ENCODE measurements at regions not wholly inside any gene's neighbourhood (a gene's known extent, or its start where the extent isn't known, plus 50 kb on each side); places are given as distances from the start of the nearest gene placed in this dataset.

- ChIA-PET CTCF (no interaction called here), POLR2A (no interaction called here)
- Histone ChIP-seq H3K4me1 (ENCODE audit: control extremely low read depth in 1 of 4, control insufficient read depth in 4 of 4, insufficient read depth in 4 of 4, low read length in 3 of 4) (no peaks in the 10 kb centered on the region), H3K9me3 (ENCODE audit: control extremely low read depth in 1 of 5, control insufficient read depth in 4 of 5, insufficient read depth in 2 of 5, low read depth in 1 of 5, low read length in 4 of 5) (no peaks in the 10 kb centered on the region), H3K36me3 (ENCODE audit: control insufficient read depth in 4 of 4, insufficient read depth in 4 of 4, low read length in 3 of 4) (no peaks in the 10 kb centered on the region), H3K27me3 (replicated peaks in 2 of 5; ENCODE audit: control insufficient read depth in 4 of 5, insufficient read depth in 5 of 5, low read length in 4 of 5) (no peaks in the 10 kb centered on the region), H3K4me3 (ENCODE audit: control insufficient read depth in 1 of 7, extremely low read depth in 1 of 7, insufficient read depth in 4 of 7, low read depth in 2 of 7, low read length in 6 of 7) (no peak overlapping the region), H3K27ac (ENCODE audit: insufficient read depth in 1 of 2, low read depth in 1 of 2, low read length in 2 of 2, poor library complexity in 1 of 2, severe bottlenecking in 2 of 2) (no peak overlapping the region)
- DNase-seq: no peak
- 100% methylated on average over 2 of the region's 3 CpGs for WGBS (ENCODE audit: insufficient coverage)
Observed at GRCh38 chr9:104276709-104277245, 182.7 kb downstream of the SMC2 start.

- no peaks in the 10 kb centered on the region for H3K4me1 ChIP-seq (ENCODE audit: control extremely low read depth in 1 of 4, control insufficient read depth in 4 of 4, insufficient read depth in 4 of 4, low read length in 3 of 4)
- no peak overlapping the region for H3K4me3 ChIP-seq (ENCODE audit: control insufficient read depth in 1 of 7, extremely low read depth in 1 of 7, insufficient read depth in 4 of 7, low read depth in 2 of 7, low read length in 6 of 7)
- no peak overlapping the region for H3K27ac ChIP-seq (ENCODE audit: insufficient read depth in 1 of 2, low read depth in 1 of 2, low read length in 2 of 2, poor library complexity in 1 of 2, severe bottlenecking in 2 of 2)
- 100% methylated on average over 1 of the region's 2 CpGs for WGBS (ENCODE audit: insufficient coverage)
- no peaks in the 10 kb centered on the region for H3K27me3 ChIP-seq (replicated peaks in 2 of 5; ENCODE audit: control insufficient read depth in 4 of 5, insufficient read depth in 5 of 5, low read length in 4 of 5)
- H3K36me3 ChIP-seq (ENCODE audit: control insufficient read depth in 4 of 4, insufficient read depth in 4 of 4, low read length in 3 of 4): no peaks in the 10 kb centered on the region
- DNase-seq: no peak
- H3K9me3 ChIP-seq (ENCODE audit: control extremely low read depth in 1 of 5, control insufficient read depth in 4 of 5, insufficient read depth in 2 of 5, low read depth in 1 of 5, low read length in 4 of 5): no peaks in the 10 kb centered on the region
- POLR2A ChIA-PET: no interaction called here
- CTCF ChIA-PET: no interaction called here
Observed at GRCh38 chr9:104278929-104279496, 184.9 kb downstream of the SMC2 start.

GRCh38 chr9:104279535-104280177, 185.5 kb downstream of the SMC2 start:
- DNase-seq: no peak
- Histone ChIP-seq H3K9me3 (ENCODE audit: control extremely low read depth in 1 of 5, control insufficient read depth in 4 of 5, insufficient read depth in 2 of 5, low read depth in 1 of 5, low read length in 4 of 5) (no peaks in the 10 kb centered on the region), H3K4me1 (ENCODE audit: control extremely low read depth in 1 of 4, control insufficient read depth in 4 of 4, insufficient read depth in 4 of 4, low read length in 3 of 4) (no peaks in the 10 kb centered on the region), H3K36me3 (ENCODE audit: control insufficient read depth in 4 of 4, insufficient read depth in 4 of 4, low read length in 3 of 4) (no peaks in the 10 kb centered on the region), H3K27me3 (replicated peaks in 2 of 5; ENCODE audit: control insufficient read depth in 4 of 5, insufficient read depth in 5 of 5, low read length in 4 of 5) (no peaks in the 10 kb centered on the region), H3K4me3 (ENCODE audit: control insufficient read depth in 1 of 7, extremely low read depth in 1 of 7, insufficient read depth in 4 of 7, low read depth in 2 of 7, low read length in 6 of 7) (no peak overlapping the region), H3K27ac (ENCODE audit: insufficient read depth in 1 of 2, low read depth in 1 of 2, low read length in 2 of 2, poor library complexity in 1 of 2, severe bottlenecking in 2 of 2) (no peak overlapping the region)
- POLR2A ChIA-PET: no interaction called here
- 80% methylated on average over 1 of the region's 2 CpGs for WGBS (ENCODE audit: insufficient coverage)
- CTCF ChIA-PET: no interaction called here

- Histone ChIP-seq H3K4me1 (ENCODE audit: control extremely low read depth in 1 of 4, control insufficient read depth in 4 of 4, insufficient read depth in 4 of 4, low read length in 3 of 4) (no peaks in the 10 kb centered on the region), H3K27me3 (replicated peaks in 2 of 5; ENCODE audit: control insufficient read depth in 4 of 5, insufficient read depth in 5 of 5, low read length in 4 of 5) (no peaks in the 10 kb centered on the region), H3K4me3 (ENCODE audit: control insufficient read depth in 1 of 7, extremely low read depth in 1 of 7, insufficient read depth in 4 of 7, low read depth in 2 of 7, low read length in 6 of 7) (no peak overlapping the region), H3K36me3 (ENCODE audit: control insufficient read depth in 4 of 4, insufficient read depth in 4 of 4, low read length in 3 of 4) (no peaks in the 10 kb centered on the region), H3K9me3 (ENCODE audit: control extremely low read depth in 1 of 5, control insufficient read depth in 4 of 5, insufficient read depth in 2 of 5, low read depth in 1 of 5, low read length in 4 of 5) (no peaks in the 10 kb centered on the region), H3K27ac (ENCODE audit: insufficient read depth in 1 of 2, low read depth in 1 of 2, low read length in 2 of 2, poor library complexity in 1 of 2, severe bottlenecking in 2 of 2) (no peak overlapping the region)
- ChIA-PET CTCF (no interaction called here), POLR2A (no interaction called here)
- no peak for DNase-seq
- WGBS (ENCODE audit: insufficient coverage): 100% methylated on average over 2 of the region's 3 CpGs
Observed at GRCh38 chr9:104280178-104280560, 186.1 kb downstream of the SMC2 start.

GRCh38 chr9:104280711-104281110, 186.6 kb downstream of the SMC2 start:
- no peak overlapping the region for H3K27ac ChIP-seq (ENCODE audit: insufficient read depth in 1 of 2, low read depth in 1 of 2, low read length in 2 of 2, poor library complexity in 1 of 2, severe bottlenecking in 2 of 2)
- CTCF ChIA-PET: no interaction called here
- H3K4me1 ChIP-seq (ENCODE audit: control extremely low read depth in 1 of 4, control insufficient read depth in 4 of 4, insufficient read depth in 4 of 4, low read length in 3 of 4): no peaks in the 10 kb centered on the region
- no peak for DNase-seq
- H3K4me3 ChIP-seq (ENCODE audit: control insufficient read depth in 1 of 7, extremely low read depth in 1 of 7, insufficient read depth in 4 of 7, low read depth in 2 of 7, low read length in 6 of 7): no peak overlapping the region
- H3K36me3 ChIP-seq (ENCODE audit: control insufficient read depth in 4 of 4, insufficient read depth in 4 of 4, low read length in 3 of 4): no peaks in the 10 kb centered on the region
- H3K27me3 ChIP-seq (replicated peaks in 2 of 5; ENCODE audit: control insufficient read depth in 4 of 5, insufficient read depth in 5 of 5, low read length in 4 of 5): no peaks in the 10 kb centered on the region
- WGBS (ENCODE audit: insufficient coverage): 88% methylated on average over 1 of the region's 1 CpG
- POLR2A ChIA-PET: no interaction called here
- H3K9me3 ChIP-seq (ENCODE audit: control extremely low read depth in 1 of 5, control insufficient read depth in 4 of 5, insufficient read depth in 2 of 5, low read depth in 1 of 5, low read length in 4 of 5): no peaks in the 10 kb centered on the region

- Histone ChIP-seq H3K27ac (ENCODE audit: insufficient read depth in 1 of 2, low read depth in 1 of 2, low read length in 2 of 2, poor library complexity in 1 of 2, severe bottlenecking in 2 of 2) (no peak overlapping the region), H3K4me3 (ENCODE audit: control insufficient read depth in 1 of 7, extremely low read depth in 1 of 7, insufficient read depth in 4 of 7, low read depth in 2 of 7, low read length in 6 of 7) (no peak overlapping the region), H3K9me3 (ENCODE audit: control extremely low read depth in 1 of 5, control insufficient read depth in 4 of 5, insufficient read depth in 2 of 5, low read depth in 1 of 5, low read length in 4 of 5) (peaks cover 0 to 1% (median 0%) of the 10 kb centered on the region in 5 experiments), H3K36me3 (ENCODE audit: control insufficient read depth in 4 of 4, insufficient read depth in 4 of 4, low read length in 3 of 4) (no peaks in the 10 kb centered on the region), H3K27me3 (replicated peaks in 2 of 5; ENCODE audit: control insufficient read depth in 4 of 5, insufficient read depth in 5 of 5, low read length in 4 of 5) (no peaks in the 10 kb centered on the region), H3K4me1 (ENCODE audit: control extremely low read depth in 1 of 4, control insufficient read depth in 4 of 4, insufficient read depth in 4 of 4, low read length in 3 of 4) (no peaks in the 10 kb centered on the region)
- CTCF ChIA-PET: no interaction called here
- POLR2A ChIA-PET: no interaction called here
- WGBS (ENCODE audit: insufficient coverage): no CpG with 5 or more reads among the region's 1 CpG
- DNase-seq: no peak
Observed at GRCh38 chr9:104286187-104286586, 192.1 kb downstream of the SMC2 start.

GRCh38 chr9:104286799-104287198, 192.7 kb downstream of the SMC2 start:
- Histone ChIP-seq H3K27me3 (replicated peaks in 2 of 5; ENCODE audit: control insufficient read depth in 4 of 5, insufficient read depth in 5 of 5, low read length in 4 of 5) (no peaks in the 10 kb centered on the region), H3K36me3 (ENCODE audit: control insufficient read depth in 4 of 4, insufficient read depth in 4 of 4, low read length in 3 of 4) (no peaks in the 10 kb centered on the region), H3K4me1 (ENCODE audit: control extremely low read depth in 1 of 4, control insufficient read depth in 4 of 4, insufficient read depth in 4 of 4, low read length in 3 of 4) (no peaks in the 10 kb centered on the region), H3K4me3 (ENCODE audit: control insufficient read depth in 1 of 7, extremely low read depth in 1 of 7, insufficient read depth in 4 of 7, low read depth in 2 of 7, low read length in 6 of 7) (no peak overlapping the region), H3K27ac (ENCODE audit: insufficient read depth in 1 of 2, low read depth in 1 of 2, low read length in 2 of 2, poor library complexity in 1 of 2, severe bottlenecking in 2 of 2) (no peak overlapping the region), H3K9me3 (ENCODE audit: control extremely low read depth in 1 of 5, control insufficient read depth in 4 of 5, insufficient read depth in 2 of 5, low read depth in 1 of 5, low read length in 4 of 5) (peaks cover 0 to 1% (median 0%) of the 10 kb centered on the region in 5 experiments)
- ChIA-PET CTCF (no interaction called here), POLR2A (no interaction called here)
- 83% methylated on average over 2 of the region's 2 CpGs for WGBS (ENCODE audit: insufficient coverage)
- DNase-seq: no peak
